Left renal cortex interstitium (tissue), 4 donors: ENCODE measurements at regions not wholly inside any gene's neighbourhood (a gene's known extent, or its start where the extent isn't known, plus 50 kb on each side); places are given as distances from the start of the nearest gene placed in this dataset.
"Not testable (repeated sequence)": the region's sequence is repeated elsewhere in the genome, so short reads cannot be mapped to it uniquely, and the experiment has no call there.

Experiments used
- DNase-seq, 4 donors: peaks; one replicate each; pipeline ENCODE4 v3.0.0-alpha.2; 2013; ENCODE audit warnings: low read depth in 4 of 4, low spot score in 2 of 4, missing footprints in 1 of 4

DNA sequence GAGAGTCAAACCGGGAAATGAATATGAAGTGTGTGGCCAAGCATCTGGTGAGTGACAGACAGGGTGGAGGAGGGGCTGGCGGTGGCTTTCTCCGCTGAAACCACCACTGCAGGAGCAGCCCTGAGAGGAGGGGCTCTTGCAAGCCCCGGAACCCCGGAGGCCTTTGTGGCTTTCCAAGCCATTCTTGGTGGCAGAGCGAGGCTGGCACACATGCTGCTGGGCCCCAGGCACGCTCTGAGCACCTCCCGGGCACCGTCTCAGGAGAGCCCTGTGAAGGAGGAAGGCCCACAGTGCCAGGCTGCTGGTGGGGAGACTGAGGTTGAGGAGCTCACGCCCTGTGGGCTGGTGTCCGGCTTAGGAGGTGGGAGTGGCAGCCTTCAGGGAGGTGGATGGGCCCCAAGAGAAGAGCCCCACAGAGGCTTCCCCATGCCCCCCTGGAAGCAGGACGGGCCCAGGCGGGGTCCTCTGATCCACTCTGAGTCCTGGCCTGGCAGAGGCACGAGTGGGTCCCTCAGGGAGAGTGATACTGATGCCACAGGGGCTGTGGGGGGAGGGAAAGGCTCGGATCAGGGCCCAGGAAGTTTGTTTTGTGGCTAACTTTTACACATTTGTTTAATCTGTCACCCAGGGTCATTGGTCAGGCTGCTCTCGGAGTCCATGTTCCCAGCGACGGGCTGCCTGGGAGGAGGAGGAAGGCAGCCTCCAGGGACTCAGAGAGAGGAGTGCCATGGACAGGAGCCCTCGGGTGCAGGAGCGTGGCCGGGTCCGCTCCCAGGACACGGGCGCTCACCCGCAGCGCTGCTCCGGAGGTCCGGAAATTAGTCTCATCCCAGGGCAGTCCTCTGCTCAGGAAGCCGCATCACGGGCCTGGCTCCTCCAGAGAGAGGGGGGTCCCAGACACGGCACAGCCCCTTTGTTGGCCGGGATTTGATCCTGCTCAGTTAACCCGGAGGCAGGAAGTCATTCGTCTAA lies 170.7 kb downstream of the ERMARD start:
- peak in 1 of 4 donors; percentile 70 for DNase-seq

DNA sequence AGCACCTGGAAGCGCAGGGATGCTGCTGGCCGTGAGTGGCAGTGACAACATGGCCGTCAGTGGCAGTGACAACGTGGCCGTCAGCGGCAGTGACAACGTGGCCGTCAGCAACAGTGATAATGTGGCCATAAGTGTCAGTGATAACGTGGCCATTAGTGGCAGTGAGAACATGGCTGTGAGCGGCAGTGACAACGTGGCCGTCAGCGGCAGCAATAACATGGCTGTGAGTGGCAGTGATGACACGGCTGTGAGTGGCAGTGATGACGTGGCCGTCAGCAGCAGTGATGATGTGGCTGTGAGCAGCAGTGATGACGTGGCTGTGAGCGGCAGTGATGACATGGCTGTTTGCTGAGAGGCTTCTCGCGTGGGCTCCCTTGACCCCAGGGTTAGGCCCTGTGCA lies 169.8 kb downstream of the ERMARD start:
- DNase-seq: no peak

DNA sequence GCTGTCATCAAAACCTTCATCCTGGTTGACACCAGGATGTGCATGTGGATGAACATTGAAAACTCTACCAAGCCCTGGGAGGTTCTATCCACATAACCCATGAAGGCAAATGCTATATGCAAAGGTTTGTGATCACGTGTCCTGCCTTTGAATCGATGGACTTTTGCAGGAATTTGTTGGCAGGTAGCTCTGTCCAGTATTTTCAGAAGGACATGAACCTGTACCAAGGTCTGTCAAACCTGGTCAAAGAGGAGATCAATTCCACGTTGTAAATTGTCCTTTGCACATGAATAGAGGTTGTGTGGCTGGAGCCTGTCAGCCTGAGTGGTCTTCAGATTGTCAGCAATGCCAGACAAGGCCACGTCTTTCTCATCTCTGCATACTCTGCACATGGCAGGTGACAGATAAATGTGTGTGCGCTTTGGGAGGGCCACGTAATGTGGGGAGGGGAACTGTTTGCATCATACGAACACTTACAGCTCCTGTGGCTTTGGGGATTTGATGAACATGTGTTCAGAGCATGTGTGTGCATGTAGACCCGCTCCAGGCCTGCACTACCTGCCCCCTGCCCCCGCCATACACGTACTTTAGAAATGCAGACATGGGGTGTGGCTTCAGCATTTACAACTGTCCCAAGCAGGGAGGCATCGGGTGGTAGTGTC lies 169.1 kb downstream of the ERMARD start:
- DNase-seq: no peak

DNA sequence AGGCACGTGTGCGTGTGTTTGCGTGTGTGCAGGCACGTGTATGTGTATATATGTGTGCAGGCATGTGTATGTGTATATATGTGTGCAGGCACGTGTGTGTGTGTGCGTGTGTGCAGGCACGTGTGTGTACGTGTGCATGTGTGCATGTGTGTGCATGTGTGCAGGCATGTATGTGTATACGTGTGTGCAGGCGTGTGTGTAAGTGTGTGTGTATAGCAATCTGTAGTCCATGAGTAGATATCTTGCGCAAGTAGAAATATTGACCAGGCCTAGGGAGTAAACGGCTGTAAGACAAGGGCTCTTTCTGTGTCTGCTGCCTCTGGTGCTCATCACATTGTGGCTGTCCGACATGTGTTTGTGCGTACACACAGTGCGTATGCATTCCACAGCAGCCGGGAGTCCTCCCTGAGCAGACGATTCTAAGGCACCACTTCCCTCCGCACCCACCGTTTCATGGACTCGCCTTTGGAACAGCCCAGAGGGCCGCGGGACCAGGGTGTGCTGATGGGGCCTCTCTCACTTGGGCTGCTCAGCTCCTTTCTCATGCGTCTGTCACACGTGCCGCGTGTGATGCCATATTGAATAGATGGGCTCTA lies 167.6 kb downstream of the ERMARD start:
- no peak for DNase-seq

DNA sequence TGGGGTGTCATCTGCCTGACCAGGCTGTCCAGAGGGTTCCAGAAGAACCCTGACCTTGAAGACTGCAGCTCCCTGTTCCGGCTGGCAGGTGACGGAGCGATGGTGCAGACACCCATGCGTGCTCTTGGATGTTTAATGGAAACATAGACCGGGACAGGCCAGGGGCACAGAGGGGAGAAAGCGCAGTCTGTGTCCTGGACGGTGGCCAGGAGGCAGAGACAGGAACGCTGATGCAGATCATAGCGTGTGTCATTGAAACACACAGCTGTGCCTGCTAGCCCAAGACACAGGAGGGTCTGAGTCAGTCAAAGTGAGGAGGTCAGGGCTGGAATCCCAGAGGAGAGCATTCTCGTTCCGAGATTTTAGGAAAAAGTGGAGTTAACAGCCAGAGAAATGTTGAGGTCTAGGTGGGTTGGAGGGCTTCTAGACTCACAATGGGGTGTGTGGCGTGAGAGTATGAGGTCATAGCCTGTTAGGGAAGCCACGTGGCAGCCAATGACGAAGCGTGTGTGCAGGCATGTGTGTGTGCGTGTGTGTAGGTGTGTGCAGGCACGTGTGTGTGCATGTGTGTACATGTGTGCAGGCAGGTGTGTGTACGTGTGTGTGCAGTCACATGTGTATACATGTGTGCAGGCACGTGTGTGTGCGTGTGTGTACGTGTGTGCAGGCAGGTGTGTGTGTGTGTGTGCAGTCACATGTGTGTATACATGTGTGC lies 167.0 kb downstream of the ERMARD start:
- DNase-seq: no peak

DNA sequence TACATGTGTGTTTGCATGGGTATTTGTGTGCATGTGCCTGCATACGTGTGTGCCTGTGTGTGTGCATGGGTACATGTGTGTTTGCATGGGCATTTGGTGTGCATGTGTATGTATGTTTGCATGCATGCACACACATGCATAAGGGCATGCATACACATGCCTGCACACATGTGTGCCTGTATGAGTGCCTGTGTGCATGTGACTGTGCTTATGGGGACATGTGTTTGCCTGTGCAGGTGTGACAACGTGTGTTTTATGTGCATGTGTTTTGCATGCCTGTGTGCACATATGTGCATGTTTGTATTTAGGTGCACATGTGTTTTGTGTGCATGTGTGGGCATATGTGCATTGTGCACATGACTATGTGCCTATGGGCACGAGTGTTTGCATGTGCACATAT lies 165.7 kb downstream of the ERMARD start:
- DNase-seq: no peak

DNA sequence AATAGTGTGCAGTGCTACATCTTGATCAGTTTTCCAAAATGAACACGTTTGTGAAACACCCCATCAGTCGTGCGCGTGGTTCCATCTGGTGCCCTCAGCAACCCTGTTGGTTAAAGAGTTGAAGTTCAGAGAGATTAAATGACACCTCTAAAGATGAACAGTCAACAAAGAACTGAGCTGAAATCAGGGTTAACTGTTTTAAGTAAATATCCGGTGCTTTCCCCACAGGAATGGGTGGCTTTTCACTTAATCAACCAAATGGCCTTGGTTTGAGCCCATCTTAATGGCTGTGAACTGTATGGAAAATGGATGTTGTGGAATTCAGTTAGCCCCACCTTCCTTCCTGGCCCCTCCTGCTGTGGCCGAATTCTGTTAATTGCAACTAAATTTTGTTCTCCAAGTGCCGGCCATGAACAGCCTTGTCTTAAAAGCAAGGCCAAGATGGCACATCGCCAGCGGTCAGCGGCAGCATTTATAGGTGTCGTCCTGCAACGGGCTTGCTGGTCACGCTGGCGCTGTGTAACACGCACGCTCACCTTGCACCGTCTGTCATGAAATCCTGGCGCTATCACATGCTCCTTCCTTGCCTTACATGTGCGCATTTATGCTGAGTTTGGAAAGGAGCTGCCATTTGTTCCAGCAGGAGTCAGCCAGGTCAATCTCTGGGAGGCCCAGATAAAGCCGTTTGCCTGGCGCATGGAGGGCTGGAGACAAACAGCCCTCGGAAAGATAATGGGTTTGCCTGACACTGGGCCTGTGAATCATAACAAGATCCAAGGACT lies 164.5 kb downstream of the ERMARD start:
- DNase-seq: no peak

DNA sequence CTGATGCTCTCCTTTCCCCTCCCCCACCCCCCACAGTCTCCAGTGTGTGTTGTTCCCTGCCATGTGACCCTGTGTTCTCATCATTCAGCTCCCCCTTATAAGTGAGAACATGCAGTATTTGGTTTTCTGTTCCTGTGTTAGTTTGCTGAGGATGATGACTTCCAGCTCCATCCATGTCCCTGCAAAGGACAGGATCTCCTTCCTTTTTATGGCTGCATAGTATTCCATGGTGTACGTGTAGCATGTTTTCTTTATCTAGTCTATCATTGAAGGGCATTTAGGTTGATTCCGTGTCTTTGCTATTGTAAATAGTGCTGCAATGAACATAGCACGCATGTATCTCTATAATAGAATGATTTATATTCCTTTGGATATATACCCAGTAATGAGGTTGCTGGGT lies 162.3 kb downstream of the ERMARD start:
- DNase-seq: not testable (repeated sequence)

DNA sequence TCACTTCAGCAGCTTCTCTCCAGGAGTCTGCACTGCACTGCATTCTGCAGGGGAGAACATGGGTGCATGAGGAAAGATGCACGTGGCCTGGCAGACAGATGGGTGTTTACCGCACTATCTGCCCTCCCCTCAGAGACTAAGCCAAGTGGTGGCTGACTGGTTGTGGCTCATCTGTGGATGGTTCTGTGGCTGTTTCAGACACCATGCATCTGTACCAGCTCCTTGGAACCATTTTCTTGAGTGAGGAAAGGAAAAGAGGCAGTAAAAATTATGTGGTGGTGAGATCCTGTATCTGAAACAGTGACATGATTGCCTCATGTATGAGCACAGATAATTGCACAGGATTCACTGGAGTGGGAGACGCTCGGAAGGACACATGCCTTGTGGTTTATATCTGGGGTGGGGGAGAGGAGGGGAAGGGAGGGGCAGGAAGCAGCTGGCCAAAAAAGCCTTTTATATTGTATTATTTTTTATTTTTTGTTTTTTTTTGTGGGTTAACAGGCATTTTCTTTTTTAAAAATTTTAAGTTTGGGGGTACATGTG lies 161.7 kb downstream of the ERMARD start:
- DNase-seq: no peak

DNA sequence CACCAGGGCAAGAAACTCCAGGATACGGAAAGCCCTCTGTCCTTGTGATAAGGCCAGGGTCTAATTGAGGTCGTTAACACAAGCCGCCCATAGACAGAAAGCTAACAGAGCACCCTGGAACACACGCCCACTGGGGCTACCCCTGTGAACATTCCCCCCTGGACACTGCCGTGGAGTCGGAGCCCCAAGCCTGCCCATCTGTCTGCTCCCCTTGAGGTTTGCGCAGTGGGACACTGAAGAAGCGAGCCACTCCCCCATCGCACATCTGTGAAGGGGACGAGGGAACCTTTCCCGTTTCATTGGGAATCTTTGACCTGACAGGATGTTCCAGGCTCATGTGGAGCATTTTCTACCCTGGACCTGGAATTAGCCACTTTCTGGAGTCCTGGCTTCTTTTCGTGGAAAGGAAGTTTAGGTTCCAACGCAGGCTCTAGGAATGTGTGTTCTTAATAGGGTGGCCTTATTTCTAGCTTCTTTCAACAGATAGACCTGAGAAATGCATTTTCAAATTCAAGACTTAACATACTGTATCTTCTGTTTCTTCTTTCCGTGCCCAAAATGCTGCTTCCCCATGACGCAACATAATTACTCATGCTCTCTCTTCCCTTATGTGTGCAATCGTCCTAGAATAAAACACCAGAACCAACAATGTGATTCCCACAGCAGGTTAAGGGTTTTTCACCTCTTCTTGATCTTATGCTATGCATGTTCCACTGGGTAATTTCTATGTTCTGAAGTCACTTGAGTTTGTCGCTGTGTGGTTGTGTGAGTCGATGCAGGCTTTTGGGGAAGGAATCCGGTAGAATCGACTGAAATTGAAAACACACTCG lies 161.1 kb downstream of the ERMARD start:
- no peak for DNase-seq

DNA sequence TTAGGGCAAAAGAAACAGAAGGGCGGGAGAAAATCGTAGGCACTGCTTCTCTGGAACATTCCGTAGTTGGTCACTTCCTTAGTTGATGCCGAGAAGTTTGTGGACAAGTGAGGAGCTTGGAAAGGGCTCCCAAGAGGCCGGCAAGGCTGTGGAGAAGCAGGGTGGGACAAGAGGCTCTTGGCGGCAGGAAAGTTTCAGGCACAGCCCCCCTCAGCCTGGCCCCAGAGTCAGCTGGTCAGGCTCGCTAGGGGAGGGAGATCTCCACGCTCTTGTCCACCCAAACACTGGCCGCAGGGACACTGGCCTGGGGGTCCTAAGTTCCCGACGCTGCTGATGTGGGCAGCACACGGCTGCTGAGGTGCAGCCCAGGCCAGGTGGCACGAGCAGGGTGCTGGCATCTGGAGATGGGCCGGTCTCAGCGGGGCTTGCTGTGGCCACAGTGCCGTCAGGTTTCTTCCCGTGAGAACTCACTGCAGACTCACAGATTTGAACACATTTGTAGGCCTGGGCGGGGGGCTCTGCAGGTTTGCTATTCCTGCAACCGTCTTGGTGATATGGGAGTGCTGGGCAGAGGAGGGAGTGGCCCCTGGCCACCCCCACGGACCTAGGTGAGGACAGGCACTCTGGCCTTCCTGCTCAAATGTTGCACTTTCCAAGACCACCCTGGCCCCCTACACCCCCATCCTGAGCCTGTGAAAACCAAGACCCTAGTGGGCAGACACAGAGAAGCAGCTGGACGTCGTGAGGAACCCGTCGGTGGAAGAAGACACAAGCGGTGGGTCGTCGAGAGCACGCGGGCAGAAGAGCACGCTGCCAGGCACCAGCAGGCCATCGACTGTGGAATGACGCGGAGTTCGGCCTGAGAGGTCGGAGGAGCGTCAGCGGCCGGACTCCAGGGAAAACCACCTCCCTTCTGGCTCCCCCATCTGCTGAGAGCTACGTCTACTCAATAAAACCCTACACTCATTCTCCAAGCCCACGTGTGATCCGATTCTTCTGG lies 160.1 kb downstream of the ERMARD start:
- DNase-seq: no peak

DNA sequence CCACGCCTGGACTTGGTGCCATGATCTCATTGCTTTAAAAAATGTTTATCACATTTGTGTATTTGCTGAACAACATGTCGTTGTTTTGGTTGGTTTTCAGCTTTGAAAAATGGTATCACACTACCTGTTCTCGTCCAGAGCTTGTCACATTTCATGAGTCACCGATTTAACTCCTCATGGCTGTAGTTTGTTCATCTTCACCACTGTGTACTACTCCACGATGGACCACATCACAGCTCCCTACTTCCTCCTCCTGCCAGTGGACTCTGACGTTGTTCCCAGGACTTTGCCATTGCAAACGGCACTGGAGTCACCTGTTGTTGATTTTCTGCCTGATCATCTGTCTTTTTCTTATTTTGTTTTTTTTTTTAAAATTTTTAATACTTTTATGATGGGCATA lies 157.7 kb downstream of the ERMARD start:
- no peak for DNase-seq

DNA sequence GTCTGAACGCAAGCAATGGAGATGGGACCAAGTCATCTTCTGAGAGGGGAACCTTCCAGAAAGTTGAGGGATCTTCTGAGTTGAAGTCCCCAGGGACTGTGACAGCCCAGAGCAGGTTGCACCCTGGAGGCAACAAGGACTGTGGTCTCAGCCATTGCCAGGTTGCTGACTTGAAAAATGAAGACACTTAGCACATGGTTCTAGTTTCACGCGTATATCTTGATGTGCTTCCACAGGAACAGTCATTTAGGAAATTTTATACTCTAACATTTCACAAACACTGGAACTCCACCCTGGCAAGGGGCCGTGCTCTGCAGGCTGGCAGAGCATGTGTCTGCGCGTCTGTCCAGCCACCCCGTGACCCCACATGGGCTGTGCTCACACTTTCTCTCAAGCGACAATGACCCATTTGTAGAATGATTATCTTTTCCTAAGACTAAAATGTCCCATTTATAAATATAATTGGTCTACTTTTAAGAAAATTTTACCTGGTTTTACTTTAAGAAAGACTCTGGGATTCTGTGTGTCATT lies 157.0 kb downstream of the ERMARD start:
- no peak for DNase-seq

DNA sequence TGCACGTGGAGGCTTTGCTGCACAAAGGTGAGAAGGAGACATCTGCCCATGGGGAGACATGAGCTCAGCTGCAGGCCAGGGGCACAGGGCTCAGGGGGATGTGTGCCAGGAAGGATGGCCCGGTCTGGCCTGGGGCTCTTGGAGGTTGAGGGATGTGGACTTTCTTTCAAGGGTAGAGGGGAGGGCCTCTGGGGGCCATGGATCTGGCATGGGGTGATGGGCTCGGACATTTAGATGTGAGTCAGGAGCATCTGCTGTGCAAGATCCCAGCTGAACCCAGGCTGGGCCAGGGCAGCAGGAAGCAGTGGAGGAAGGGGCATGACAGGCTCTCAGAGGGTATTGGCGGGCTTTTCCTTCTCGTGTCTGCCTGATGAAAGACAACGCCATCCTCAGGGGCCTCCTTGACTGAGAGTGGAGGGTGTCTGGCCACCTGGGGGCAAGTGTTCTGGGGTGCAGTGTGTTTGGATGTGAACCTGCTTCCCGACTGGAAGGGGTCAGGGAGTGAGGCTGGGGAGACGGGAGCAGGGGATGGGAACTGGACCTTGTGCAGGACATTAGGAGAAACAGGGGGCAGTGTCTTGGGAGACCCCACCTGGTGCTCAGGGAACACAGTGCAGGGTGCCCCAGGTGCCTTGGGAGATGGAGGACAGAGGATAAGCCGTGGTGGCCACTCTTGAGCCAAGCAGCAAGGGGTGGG lies 156.1 kb downstream of the ERMARD start:
- DNase-seq: no peak

DNA sequence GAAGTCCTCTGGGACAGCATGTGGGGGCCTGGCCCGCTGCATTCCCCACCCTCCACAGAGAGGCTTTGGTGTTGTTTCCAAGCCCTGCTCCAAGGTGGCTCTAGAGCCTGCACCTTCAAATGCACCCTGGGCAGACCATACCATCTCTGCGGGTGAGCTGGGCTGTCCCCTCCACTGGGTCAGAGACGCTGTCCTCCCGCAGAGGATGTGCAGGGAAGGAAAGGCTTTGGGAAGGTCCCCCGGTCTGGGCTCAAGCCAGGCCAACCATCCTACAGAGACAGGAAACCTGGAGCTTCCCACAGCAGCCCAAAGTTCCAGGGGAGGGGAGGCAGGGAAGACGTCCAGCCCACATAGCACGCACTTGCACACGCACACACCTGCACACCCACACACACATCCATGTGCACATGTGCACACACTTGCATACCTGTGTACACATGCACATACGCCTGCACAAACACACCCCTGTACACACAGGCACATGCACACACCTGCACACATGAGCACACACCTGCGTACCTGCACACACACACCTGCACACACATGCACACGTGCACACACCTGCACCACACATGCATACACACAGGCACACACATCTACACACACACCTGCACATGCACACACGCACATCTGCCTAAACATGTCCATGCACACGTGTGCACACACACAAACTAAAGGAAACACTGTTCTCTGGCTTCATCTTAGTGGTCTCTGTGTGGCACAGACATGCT lies 155.4 kb downstream of the ERMARD start:
- DNase-seq: no peak

DNA sequence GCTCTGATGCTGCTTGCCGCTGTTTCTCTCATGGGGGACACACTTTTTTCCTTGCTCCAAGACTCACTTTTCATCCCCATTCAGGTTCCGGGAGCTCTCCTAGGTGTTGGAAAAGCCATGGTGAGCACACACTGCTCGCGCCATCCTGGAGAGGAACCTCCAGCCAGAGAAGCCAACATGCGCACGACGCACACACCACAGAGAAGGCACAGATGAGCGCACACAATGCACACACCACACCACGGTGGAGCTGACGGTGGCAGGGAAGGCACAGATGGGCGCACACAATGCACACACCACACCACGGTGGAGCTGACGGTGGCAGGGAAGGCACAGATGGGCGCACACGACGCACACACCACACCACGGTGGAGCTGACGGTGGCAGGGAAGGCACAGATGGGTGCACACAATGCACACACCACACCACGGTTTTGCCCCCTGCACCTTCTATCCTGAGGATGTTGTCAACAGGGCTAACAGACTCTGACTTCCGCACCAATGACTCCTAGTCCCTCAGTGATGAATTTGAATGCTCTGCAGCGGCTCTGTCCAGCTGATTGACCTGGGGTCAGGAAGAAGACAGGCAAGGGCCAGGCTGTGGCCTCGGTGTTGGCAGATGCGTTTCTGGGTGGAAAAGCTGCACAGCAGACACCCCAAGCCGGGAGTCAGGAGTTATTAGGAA lies 154.7 kb downstream of the ERMARD start:
- no peak for DNase-seq
